ENCODE measurements at regions not wholly inside any gene's neighbourhood (a gene's known extent, or its start where the extent isn't known, plus 50 kb on each side); places are given as distances from the start of the nearest gene placed in this dataset.

DNA sequence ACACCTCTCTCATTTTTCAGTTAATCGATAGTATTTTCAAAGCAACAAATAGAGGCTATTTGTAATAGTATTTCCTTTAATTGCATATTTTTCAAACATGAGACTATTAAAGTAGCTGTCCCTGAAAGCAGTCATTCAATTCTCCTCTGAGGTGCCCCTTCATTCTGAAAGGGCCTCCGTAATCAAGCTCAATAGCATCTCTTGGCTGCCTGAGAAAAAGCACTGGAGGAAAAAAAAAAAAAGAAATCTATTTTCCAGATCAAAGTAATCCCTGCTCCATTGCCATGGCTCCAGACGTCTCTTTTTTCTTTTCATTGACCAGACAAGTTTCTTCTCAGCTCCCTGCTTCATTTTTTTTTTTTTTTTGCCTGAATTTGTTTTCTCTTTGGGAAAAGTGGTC lies 154.5 kb upstream of the BLID start:
- TF ChIP-seq CTCF (IDR thresholded peaks at IDR 0.05), result no peak

DNA sequence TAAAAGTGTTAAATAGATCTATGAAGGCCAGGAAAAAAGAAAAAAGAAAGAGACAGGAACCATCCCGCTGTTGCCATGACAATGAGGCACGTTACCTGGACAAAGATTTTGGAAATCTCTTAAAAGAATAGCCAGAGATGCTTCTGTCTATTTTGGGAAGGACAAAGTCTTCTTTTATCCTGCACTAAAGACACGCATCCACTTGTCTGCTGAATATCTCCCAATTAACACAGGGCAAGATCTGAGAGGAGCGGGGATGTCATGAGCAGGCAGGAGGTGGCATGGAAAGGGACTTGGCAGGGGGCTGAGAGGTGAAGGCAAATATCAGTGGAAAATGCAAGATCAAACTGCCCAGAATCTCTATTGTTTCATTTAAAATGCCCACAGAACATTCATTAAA lies 153.8 kb upstream of the BLID start:
- TF ChIP-seq CTCF (IDR thresholded peaks at IDR 0.05), result no peak
- Histone ChIP-seq H3K4me3 (no peak overlapping the region), H3K27ac (no peak overlapping the region)
- DNase-seq (ENCODE audit: low spot score), result no peak

More for the DNA sequence above, 154.5 kb upstream of the BLID start:
- Histone ChIP-seq H3K27ac (no peak overlapping the region), H3K4me3 (no peak overlapping the region)
- no peak for DNase-seq (ENCODE audit: low spot score)

DNA sequence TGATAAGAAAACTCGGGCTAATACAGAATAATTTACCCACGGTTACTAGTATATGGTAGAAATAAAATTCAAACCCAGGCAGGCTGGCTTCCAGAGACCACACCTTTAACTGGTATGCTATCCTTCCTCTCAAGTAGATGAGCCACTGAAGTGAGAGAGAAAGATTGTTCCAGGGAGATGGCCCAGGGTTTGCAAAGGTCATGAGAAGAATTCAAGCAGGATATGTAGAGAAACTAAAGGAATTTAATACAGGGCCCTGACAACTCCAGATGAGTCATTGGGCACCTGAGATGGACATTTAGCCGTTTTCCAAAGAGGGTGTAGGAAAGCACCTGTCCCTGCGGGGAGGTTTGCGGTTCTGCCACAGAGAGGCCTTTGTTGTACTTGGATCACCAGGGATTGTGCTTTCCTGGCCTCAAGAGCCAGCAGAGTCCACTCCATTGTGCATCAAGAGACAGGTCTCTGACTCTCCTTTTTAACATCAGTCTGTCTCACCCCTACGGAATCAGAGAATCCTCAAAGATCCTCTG lies 152.7 kb upstream of the BLID start:
- no peak overlapping the region for H3K27ac ChIP-seq
- no peak for DNase-seq (ENCODE audit: low spot score)
- no peak for TF ChIP-seq CTCF (IDR thresholded peaks at IDR 0.05)
- H3K4me3 ChIP-seq, result no peak overlapping the region

- no peak for TF ChIP-seq CTCF (IDR thresholded peaks at IDR 0.05)
- H3K4me3 ChIP-seq, result no peak overlapping the region
- DNase-seq (ENCODE audit: low spot score), result no peak
- H3K27ac ChIP-seq, result no peak overlapping the region
These were observed 151.6 kb upstream of the BLID start for GRCh38 chr11:122267602-122268001.

- Histone ChIP-seq H3K4me3 (no peak overlapping the region), H3K27ac (no peak overlapping the region)
- no peak for TF ChIP-seq CTCF (IDR thresholded peaks at IDR 0.05)
- DNase-seq (ENCODE audit: low spot score), result no peak
These were observed 150.0 kb upstream of the BLID start for GRCh38 chr11:122265981-122266380.

- Histone ChIP-seq H3K27ac (no peak overlapping the region), H3K4me3 (no peak overlapping the region)
- no peak for TF ChIP-seq CTCF (IDR thresholded peaks at IDR 0.05)
- no peak for DNase-seq (ENCODE audit: low spot score)
These were observed 148.1 kb upstream of the BLID start for GRCh38 chr11:122264121-122264520.

DNA sequence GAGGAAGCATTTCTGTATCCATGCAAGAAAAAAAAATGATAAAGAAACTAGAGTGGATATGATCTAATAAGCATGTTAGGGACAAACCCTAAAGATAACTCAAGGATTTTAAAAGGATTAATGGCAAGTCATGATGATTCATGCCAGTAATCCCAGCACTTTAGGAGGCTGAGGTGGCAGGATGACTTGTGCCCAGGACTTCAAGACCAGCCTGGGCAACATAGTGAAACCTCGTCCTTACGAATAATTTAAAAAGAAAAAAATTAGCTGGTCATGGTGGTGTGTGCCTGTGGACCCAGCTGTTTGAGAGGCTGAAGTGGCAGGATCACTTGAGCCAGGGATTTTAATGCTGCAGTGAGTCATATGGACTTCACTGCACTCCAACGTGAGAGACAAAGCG lies 145.5 kb upstream of the BLID start:
- H3K27ac ChIP-seq, result no peak overlapping the region
- no peak overlapping the region for H3K4me3 ChIP-seq
- DNase-seq (ENCODE audit: low spot score), result no peak
- no peak for TF ChIP-seq CTCF (IDR thresholded peaks at IDR 0.05)
